Esophagus squamous epithelium (tissue), 4 donors: ENCODE measurements at regions not wholly inside any gene's neighbourhood (a gene's known extent, or its start where the extent isn't known, plus 50 kb on each side); places are given as distances from the start of the nearest gene placed in this dataset.

Experiments
- CTCF ChIP-seq, 6 experiments: fragments of 450-650 bp in 4 of 6; fragments of 200-600 bp in 2 of 6; sonication (generic) in 2 of 6; IDR thresholded peaks; one replicate each; pipeline ENCODE4 v1.5.1; 2016 to 2019; ENCODE audit warnings: antibody characterized with exemption in 6 of 6, mild to moderate bottlenecking in 4 of 6, moderate library complexity in 4 of 6
- POLR2A ChIP-seq, 4 donors: fragments of 450-650 bp; IDR thresholded peaks; one replicate each; pipeline ENCODE4 v1.6.1; 2017; ENCODE audit warnings: antibody characterized with exemption in 4 of 4, mild to moderate bottlenecking in 4 of 4, moderate library complexity in 3 of 4

- TF ChIP-seq CTCF (IDR thresholded peaks at IDR 0.05) (no peak), POLR2A (IDR thresholded peaks at IDR 0.05) (no peak)
These were observed 184.5 kb downstream of the RGS3 start for GRCh38 chr9:113648048-113648447.
